SKM-1 (cell line): ENCODE measurements at regions not wholly inside any gene's neighbourhood (a gene's known extent, or its start where the extent isn't known, plus 50 kb on each side); places are given as distances from the start of the nearest gene placed in this dataset.
"Not testable (repeated sequence)": the region's sequence is repeated elsewhere in the genome, so short reads cannot be mapped to it uniquely, and the experiment has no call there.

ENCODE experiments used
- DNase-seq: peaks from one replicate; lab custom pipeline; 2025; ENCODE audit not compliant: unreplicated experiment; lab: John Stamatoyannopoulos, UW

DNA sequence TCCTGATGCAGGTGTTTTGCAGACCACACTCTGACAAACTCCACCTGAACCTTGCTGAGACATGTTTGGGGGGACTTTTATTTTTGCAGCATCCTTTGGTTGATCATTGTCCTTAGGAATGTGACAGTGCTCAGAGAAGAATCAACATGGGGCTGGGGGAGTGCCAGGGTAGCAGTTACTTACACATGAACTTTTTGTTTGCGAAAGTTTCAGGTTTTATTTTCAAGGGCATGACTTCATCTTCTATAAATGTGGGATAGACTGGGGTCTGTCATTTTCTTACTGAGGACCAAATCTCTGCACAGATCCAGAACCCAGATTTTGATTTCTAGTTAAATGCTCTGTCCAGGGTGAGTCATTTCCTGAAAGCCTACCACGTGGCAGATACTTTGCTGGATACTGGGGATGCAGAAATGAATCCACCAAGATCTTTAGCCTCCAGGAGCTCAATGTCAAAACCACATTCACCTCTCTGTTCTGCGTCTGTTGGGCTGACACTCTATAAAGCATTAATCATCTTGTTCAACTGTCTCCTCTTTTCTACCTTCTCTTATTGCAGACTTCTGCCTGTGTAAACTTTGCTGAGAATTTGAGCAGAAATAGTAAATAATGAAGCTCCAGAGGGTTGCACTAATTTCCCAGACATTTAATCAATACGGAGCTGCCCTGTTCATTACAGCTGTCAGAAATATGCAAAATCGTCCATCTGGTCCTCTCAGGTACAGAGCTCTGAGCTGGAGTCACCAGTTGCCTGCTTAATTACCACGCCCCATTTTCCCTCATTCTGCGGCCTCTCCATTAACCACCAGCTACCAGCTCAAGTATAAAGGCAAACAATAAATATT is 387.9 kb downstream of the MIAT start:
- no peak for DNase-seq

DNA sequence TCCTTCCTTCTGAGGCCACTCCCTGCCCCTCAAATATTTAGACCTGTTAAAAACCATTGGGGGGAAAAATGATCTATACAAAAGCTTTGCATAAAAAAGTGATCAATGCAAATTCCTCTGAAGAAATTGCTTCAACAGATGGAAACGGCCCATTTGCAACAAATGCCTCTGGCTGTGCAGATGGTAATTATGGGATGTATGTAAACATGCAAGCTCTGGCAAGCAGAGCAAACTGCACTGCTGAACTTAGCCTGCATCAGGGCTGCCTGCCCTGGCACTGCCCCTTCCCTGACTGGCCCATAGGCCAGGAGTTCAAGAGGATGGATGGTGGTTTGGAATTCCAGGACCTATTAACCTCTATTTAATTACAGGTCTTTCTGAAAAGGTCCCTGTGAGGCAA is 388.7 kb downstream of the MIAT start:
- DNase-seq: no peak

DNA sequence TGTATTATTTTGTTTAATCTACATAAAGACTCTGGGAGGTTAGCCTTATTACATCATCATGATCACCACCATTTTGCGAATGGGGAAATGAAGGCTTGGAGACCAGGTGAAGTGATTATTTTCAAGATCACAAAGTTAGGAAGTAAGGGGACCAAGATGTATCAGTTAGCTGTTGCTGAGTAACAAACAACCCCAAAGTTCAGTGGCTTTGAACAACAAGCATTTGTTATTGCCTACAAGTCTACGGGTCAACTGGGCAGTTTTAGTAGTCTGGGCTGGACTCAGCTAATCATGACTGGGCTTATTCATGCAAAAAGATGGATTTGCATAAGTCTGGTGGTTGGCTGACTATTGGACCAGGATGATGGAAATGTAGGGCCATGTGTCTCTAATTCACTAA is 389.2 kb downstream of the MIAT start:
- DNase-seq: no peak

DNA sequence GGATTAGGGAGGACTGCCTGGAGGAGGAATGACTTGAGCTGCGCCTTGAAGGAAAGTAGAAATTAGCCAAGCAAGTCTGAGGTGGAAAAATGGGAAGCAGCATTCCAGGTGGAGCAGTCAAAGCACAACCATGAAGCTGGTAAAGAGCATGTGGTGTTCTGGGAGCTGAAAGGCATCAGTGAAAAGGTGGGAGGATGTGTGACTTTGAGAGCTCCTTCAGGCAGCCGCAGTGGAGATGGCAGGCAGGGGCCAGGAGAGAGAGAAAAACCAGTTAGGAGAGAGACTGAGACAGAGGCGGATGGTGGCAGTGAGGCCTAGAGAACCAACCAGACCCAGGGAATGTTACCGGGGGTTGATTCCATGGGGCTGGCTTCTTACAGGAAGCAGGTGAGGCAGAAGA is 393.4 kb downstream of the MIAT start:
- no peak for DNase-seq

DNA sequence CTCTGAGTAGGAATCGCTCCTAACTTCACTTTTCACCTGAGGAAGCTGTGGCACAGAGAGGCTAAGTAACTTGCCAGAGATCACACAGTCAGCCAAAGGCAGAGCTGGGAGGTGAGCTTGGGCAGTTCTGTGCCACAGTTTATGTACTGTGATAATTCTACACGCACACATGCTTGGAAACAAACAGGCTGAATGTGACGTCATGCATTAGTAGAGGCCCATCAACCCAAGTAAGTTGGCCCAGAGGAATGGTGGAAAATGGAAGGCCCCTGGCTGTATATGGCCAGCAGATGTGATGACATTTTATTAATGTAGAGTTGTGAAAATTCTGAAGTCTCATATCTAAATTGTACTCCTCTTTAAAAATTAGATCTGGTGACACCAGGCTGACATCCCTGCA is 394.0 kb downstream of the MIAT start:
- no peak for DNase-seq

DNA sequence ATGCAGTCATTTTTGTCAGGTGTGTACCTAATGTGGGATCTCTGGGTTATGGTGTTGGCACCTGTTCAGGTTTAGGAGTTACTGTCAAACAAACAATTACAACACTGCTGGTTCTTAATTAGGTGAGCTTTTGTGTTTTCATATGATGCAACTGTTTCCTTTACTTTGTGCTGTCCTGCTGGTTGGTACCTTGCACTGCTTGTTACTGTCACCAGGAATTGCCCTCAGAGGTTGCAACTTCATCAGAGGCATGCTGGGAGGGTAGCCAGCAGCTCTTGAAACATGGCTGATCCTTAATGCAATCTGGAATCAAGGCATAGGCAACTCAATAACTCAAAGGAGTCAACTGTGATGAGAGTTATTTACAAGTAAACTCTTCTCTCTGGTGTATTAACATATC is 400.3 kb downstream of the MIAT start:
- no peak for DNase-seq

DNA sequence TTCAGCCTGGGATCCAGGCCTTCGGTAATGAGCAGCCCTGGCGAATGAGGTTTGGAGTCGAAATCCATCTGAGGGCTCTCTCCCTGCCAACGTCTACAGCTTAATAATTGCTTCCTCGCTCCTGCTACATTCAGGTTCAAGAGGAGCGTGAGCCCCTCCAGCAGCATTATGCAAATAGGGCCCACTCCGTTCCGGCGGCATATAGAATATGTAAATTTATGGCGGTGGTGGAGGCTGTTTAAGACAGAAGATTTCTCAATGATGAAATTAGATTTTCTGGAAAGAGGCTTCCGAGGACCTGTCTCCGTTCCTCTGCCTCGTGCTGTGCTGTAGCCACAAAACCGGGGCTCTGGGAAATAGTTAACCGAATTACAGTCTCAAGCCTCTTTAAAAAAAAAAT is 402.8 kb downstream of the MIAT start:
- no peak for DNase-seq

DNA sequence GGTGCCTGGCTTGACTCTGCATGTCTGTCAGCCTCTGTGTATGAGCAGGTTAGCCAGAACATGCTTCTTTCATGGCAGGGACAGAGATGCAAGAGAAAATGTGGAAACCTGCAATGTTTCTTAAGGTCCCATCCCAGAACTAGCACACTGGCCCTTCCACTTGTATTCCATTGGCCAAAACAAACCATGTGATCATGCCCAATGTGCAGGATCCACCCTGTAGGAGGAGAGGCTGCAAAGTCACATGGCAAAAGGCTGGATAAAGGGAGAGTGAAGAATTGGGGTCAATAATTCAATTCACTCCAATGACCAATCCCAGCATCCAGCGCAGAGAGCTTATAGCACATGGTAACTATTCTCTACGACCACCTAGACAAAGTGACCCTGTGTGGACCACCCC is 405.5 kb downstream of the MIAT start:
- no peak for DNase-seq

DNA sequence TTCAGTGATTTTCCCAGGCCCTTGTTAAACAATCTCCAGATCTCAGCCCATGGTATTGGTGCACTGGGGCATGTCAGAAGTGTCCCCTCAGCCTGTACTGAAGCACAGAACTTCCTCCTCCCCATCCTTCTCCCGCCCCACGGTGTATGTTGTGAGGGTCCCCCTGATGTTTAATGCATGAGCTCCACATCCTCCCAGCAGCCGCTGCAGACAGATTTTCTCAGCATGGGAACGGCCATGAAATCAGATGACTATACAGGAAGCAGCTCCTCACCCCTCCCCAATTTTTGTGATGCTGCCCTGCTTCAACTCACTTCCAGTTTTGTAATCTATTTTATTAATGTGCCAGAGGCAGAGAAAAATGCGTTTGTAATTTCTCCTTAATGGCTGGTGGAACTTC is 406.0 kb downstream of the MIAT start:
- no peak for DNase-seq

DNA sequence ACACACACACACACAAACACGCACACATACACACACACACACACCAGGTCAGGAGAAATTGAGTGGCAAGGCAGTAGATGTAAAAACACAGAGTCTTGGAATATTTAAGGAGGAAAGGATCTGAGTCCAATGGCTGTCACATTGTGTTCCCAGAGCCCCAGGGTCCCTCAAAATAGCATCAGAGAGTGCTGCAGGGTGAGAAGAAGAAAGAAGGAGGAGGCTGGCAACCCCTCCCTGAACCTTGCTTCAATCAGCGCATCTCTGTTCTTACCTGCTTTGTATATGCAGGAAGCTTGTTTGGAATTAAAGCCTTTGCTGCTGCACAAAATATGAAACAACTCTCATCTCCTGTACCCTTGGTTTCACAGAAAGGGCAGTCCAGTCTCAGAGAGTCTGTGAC is 406.5 kb downstream of the MIAT start:
- DNase-seq: no peak

DNA sequence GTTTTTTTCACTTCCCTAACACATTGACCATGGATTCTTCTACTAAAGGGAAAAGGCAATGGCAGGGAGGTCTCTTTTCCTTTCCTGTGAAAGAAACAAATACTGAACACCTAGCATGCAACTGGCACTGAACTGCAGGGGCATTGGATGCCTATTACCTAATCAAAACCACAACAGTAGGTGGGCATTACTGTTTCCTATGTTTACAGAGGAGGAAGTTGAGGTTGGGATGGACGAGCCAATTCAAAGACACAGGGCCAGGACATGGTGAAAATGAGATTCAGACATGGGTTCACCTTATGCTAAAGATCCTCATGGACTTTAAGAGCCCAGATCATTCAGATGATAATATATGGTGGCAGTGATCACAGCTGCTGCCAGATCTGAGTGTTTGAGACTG is 407.0 kb downstream of the MIAT start:
- DNase-seq: no peak

DNA sequence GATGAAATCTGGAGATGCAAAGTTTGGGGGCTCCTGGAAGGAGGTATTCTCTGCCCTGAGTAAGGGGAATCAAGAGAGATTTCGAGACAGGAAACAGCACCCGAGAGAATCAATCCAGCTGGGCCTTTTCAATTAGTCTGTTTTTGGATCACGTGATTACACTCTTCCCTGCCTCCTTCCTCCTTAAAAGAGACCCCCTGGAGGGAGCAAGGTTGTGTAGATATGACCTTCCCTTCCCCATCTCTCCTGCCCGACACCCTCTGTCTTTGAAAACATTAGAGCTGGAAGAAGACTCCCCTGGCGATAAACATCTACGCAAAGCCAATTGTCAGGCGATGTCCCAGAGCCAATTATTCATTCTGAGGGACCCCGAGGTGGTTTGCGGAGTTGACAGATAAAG is 407.9 kb downstream of the MIAT start:
- DNase-seq: no peak

DNA sequence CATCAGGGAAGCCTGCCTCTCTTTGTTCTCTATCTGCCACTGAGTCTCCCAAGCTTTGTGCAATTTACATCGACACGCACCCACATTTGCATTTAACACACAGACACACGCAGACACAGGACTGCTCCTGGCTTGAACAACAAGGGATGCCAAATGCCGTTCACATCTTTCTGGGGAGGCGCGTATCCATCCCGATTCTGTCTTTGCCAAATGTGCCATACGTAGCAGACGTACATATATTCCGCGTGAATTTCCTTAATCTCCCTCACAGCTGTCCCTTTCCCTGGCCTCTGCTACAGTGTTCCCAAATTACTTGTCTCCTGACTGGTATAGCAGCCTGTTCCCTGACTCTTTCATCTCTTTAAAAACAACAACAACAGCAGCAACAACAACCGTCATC is 409.5 kb downstream of the MIAT start:
- DNase-seq: no peak

DNA sequence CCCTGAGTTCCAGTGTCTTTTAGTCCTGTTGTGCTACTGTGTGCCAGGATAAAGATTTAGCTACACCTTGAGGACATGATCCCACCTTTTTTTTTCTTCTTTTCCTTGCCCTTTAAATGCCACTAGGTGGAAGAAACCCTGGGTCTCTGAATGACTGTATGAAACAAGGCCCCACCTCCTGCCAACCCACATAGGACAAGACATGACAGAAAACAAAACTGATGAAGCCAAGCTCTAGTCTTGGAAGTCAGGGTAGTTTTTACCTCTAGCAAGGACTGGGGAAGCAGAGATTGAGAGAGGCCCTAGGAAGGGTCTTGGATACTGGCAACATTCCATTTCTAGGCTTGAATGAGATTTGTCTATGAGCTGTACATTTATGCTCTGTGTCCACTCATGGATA is 410.7 kb downstream of the MIAT start:
- DNase-seq: no peak

DNA sequence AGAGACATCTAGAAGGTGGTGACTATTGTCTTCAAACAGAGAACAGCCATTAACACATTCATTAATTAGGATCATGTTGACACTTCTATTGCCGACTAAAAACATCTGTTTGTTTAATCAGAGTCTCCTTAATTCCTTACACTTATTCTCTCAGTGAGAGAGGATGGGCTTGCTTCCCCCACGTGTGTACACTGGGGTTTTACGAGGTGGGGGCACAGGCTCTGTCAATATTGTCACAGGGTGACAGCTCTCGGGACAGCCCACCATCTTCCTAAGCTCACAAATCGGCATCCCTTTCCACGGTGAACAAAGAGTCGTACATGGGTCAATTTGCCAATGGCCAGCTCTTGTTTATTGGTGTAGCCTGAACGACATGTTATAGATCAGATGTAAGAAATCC is 413.2 kb downstream of the MIAT start:
- DNase-seq: no peak

DNA sequence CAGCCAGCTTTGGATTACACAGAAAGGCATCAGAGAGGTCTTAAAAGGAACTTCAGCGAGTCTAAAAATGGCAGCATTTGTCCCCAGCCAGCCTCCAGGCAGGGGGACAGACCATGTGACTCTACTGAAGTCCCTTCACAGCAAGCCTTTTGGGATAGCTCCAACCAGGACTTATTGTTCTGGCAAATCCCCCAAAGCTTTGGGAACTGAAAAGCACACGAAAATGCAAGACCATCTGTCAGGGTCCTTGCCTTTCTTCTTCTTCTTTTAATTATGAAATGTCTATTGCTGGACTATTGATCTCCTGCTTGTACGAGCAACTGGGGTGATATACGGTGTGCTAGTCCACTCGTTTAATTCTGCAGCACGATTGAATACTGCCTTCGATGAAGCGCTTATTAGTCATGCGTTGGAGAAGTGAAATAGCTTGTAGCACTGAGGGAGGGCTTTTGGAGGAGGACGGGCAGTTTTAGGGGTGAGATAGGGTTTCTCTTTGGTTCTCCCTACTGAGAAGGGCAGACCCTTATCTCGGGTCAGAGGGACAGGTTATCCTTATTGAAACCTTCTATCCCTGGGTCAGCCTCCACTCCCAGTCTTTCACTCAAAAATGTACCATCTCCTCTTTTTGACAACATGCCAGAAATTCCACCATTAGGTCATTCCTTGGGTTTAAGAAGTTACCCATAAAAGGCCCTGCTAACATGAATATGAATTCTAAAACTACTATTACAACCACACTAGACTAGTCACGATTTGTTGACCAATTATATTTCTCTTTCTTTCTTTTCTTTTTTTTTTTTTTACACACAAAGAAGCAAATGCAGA is 416.4 kb downstream of the MIAT start:
- DNase-seq: no peak

DNA sequence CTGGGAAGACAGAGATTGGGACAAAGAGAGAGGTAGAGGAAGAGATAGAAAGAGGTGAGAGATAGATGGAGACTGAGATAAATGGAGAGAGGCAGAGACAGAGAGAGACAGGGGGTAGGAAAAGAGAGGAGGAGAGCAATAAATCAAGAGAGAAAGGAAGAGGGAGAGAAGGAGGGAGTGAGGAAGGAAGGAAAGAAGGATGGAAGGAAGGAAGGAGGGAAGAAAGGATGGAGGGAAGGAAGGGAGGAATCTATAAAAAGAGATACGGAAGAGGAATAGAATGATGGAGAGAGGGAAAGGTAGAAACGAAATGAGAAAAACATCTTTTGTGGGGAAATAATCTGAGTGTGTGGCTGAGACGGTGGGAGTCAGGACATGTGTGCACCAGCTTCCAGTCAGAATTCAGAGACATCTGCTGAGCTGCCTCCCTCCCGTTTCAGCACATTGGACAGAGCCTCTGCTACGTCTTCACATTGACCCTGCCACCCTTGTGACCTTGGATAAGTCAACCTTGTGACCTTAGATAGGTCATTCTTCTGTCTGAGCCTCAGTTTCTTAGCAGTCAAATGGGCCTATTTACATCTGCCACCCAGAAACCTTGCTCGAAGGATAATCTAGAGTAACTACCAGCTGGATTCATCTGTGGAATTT is 417.8 kb downstream of the MIAT start:
- DNase-seq: no peak

DNA sequence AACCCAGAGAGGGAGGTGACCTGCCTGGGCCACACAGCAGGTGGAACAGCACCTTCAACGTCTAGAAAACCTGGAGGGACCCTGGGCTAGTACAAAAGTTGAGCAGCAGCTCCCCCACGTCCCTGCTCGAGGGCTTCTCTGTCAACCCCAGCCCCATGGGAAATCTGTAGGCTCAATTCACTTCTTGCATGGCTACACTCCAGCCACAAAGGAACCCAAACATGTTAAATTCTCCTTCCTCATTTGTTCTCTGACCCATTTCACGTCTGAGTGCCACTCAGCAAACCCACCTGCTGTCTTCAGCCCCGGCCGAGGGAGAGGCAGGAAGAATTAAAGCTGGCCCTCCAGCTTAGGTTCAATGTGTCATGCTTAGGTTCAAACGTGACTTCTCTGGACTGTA is 418.5 kb downstream of the MIAT start:
- DNase-seq: no peak

DNA sequence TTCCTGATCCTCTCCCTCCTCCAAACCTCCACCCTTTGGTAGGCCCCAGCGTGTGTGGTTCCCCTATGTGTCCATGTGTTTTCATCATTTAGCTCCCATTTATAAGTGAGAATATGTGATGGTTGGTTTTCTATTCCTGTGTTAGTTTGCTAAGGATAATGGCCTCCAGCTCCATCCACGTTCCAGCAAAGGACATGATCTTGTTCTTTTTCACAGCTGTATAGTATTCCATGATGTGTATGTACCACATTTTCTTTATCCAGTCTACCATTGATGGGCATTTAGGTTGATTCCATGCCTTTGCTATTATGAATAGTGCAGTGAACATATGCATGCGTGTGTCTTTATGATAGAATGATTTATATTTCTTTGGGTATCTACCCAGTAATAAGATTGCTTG is 420.7 kb downstream of the MIAT start:
- not testable (repeated sequence) for DNase-seq

DNA sequence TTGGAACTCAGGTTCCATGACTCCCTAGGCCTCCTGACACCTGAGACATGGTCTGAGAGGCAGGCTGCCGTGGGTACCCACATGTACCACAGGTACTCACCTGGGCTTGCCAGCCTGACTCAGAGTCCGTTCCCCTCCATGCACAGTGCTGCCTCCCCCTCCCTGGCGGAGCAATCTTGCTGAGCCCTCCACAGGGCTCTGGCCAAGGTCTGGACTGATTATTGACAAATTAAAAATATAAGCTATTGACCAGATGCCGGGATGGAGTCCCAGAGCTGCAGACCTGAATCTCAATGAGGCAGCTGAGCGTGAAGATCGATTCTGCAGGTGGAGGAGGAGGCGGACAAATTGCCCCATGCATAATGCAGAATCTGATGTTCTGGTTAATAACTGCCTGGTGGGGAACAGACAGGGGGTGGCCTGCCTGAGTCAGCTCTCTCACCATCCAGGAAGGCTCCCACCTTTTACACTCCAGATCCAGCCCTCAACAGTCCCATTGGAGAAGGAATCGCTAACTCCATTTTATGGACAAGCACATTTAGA is 422.7 kb downstream of the MIAT start:
- DNase-seq: no peak

DNA sequence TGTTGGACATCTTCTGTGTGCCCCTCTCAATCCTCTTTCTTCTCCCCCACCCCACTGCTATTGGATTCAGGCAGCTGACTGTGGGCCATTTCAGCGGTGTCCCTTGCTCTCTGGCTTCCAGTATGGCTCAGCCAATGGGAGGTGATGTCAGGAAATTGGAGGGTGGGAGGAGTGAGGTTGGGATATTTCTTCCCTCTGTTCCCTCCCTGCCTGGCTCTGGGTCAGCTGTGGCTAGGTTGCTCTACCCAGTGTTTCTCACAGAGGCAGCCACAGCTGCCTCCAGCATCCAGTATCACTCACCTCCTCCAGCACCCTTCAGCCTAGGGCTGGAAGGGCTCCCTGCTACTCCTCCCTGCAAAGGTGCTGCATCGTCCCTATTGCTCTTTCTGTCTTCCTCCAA is 423.5 kb downstream of the MIAT start:
- DNase-seq: no peak

DNA sequence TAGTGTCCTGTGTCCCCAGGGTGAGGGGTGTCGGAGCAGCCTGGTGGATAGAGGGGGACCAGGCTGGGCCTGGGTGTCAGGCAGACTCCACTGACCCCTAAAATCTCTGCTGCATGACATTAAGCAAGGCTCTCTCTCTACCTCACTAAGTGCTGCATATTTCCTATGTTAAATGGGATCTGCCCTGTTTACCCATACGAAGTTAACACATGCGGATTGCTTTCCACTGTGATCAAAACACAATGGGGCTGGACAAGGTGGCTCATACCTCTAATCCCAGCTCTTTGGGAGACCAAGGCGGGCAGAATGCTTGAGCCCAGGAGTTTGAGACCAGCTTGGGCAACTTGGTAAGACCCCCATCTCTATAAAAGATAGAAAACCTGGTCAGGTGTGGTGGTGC is 426.2 kb downstream of the MIAT start:
- DNase-seq: no peak
